ENCODE measurements at regions not wholly inside any gene's neighbourhood (a gene's known extent, or its start where the extent isn't known, plus 50 kb on each side); places are given as distances from the start of the nearest gene placed in this dataset.
A peak's percentile ranks its signal among the peaks of the same experiment; 100 is the strongest.

DNA sequence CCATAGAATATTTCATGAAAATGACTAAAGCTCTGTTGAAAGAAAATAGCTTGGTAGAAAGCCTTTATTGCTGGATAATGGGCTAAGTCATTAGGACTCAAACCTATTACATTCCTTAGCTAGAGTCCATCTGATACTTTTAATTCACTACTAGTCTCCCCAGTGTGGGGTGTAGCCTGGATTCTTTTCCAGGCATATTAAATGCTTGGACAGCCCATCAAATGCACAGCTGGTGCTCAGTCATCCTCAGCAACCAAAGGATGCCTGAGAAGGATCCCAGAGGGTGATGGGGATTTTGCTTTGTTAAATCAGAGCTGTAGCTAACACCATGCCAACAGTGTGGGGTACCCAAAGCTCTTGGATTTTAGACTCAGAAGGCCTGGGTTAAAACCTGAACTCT, 153.5 kb downstream of the DLEU7 start:
- ATAC-seq (ENCODE audit: insufficient read depth, low read depth) (no peak), DNase-seq (no peak)
- Histone ChIP-seq H3K4me3 (ENCODE audit: low read depth in 1 of 2, low read length in 2 of 2) (no peak overlapping the region), H3K9ac (ENCODE audit: low read depth, low read length) (no peak overlapping the region), H3K36me3 (ENCODE audit: insufficient read depth, low read length) (no peaks in the 10 kb centered on the region), H3K27me3 (ENCODE audit: insufficient read depth, low read length, poor library complexity) (no peaks in the 10 kb centered on the region), H3K9me3 (ENCODE audit: insufficient read depth, low read length, severe bottlenecking) (no peaks in the 10 kb centered on the region), H4K20me1 (ENCODE audit: insufficient read depth, low read length) (no peaks in the 10 kb centered on the region), H3K4me2 (ENCODE audit: insufficient read depth, low read length) (no peak overlapping the region), H3K27ac (ENCODE audit: low read length) (0 out of 2 replicates have a peak overlapping the region, but pooled peaks have one; percentile 56), H2AFZ (ENCODE audit: low read depth, low read length) (no peak overlapping the region), H3K4me1 (ENCODE audit: insufficient read depth, low read length) (peaks cover 62% of the 10 kb centered on the region), H3K79me2 (ENCODE audit: insufficient read depth, low read length) (no peaks in the 10 kb centered on the region)
- TF ChIP-seq, protein P1, sequence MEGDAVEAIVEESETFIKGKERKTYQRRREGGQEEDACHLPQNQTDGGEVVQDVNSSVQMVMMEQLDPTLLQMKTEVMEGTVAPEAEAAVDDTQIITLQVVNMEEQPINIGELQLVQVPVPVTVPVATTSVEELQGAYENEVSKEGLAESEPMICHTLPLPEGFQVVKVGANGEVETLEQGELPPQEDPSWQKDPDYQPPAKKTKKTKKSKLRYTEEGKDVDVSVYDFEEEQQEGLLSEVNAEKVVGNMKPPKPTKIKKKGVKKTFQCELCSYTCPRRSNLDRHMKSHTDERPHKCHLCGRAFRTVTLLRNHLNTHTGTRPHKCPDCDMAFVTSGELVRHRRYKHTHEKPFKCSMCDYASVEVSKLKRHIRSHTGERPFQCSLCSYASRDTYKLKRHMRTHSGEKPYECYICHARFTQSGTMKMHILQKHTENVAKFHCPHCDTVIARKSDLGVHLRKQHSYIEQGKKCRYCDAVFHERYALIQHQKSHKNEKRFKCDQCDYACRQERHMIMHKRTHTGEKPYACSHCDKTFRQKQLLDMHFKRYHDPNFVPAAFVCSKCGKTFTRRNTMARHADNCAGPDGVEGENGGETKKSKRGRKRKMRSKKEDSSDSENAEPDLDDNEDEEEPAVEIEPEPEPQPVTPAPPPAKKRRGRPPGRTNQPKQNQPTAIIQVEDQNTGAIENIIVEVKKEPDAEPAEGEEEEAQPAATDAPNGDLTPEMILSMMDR (IDR thresholded peaks at IDR 0.05; ENCODE audit: borderline replicate concordance, extremely low read depth, low read length, poor library complexity, severe bottlenecking), result no peak
- TF ChIP-seq EZH2 (IDR thresholded peaks at IDR 0.05; ENCODE audit: borderline replicate concordance, low read depth, low read length, severe bottlenecking), result no peak

- H4K20me1 ChIP-seq (ENCODE audit: insufficient read depth, low read length), result no peaks in the 10 kb centered on the region
- peak overlapping the region; percentile 21 for H2AFZ ChIP-seq (ENCODE audit: low read depth, low read length)
- peaks cover 50% of the 10 kb centered on the region for H3K4me1 ChIP-seq (ENCODE audit: insufficient read depth, low read length)
- TF ChIP-seq EZH2 (IDR thresholded peaks at IDR 0.05; ENCODE audit: borderline replicate concordance, low read depth, low read length, severe bottlenecking), result no peak
- TF ChIP-seq, protein P1 (IDR thresholded peaks at IDR 0.05; ENCODE audit: borderline replicate concordance, extremely low read depth, low read length, poor library complexity, severe bottlenecking), result no peak
- H3K27me3 ChIP-seq (ENCODE audit: insufficient read depth, low read length, poor library complexity), result no peaks in the 10 kb centered on the region
- peak overlapping the region; percentile 3 for H3K9ac ChIP-seq (ENCODE audit: low read depth, low read length)
- H3K9me3 ChIP-seq (ENCODE audit: insufficient read depth, low read length, severe bottlenecking), result peaks cover 3% of the 10 kb centered on the region
- H3K4me3 ChIP-seq (ENCODE audit: low read depth in 1 of 2, low read length in 2 of 2), result no peak overlapping the region
- ATAC-seq (ENCODE audit: insufficient read depth, low read depth), result no peak
- no peaks in the 10 kb centered on the region for H3K36me3 ChIP-seq (ENCODE audit: insufficient read depth, low read length)
- H3K27ac ChIP-seq (ENCODE audit: low read length), result peak overlapping the region; percentile 56
- DNase-seq, result no peak
- no peaks in the 10 kb centered on the region for H3K79me2 ChIP-seq (ENCODE audit: insufficient read depth, low read length)
- H3K4me2 ChIP-seq (ENCODE audit: insufficient read depth, low read length), result no peak overlapping the region
Observed at GRCh38 chr13:50691176-50691680, 152.3 kb downstream of the DLEU7 start.

DNA sequence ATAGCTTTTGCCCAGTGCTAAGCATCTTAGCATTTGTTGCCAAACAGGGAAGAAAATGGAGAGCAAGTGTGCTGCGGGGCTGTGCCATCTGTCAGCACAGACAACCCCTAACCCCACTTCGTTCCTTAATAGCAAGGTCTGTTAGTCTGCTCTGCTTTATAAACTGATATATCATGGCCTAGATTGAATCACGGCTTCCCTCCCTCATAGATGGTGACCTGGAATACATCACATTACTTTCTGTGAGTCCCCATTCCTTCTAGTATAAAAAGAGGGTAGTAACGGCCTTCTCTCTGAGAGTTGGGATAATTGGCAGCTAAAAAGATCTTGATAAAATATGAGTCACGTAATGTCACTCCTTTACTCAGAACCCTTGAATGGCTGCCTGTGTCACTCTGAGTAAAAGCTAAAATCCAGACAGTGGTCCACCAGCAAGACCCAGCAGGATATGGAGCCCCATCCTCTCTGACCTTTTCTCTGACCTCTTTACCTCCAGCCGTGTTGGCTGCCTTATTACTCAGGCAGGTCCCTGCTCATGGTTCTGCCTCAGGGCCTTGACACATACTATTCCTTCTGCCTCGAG, 151.7 kb downstream of the DLEU7 start:
- no peak overlapping the region for H3K4me2 ChIP-seq (ENCODE audit: insufficient read depth, low read length)
- H2AFZ ChIP-seq (ENCODE audit: low read depth, low read length), result peak overlapping the region; percentile 21
- H3K9me3 ChIP-seq (ENCODE audit: insufficient read depth, low read length, severe bottlenecking), result peaks cover 8% of the 10 kb centered on the region
- H3K4me3 ChIP-seq (ENCODE audit: low read depth in 1 of 2, low read length in 2 of 2), result no peak overlapping the region
- DNase-seq (no peak), ATAC-seq (ENCODE audit: insufficient read depth, low read depth) (no peak)
- no peaks in the 10 kb centered on the region for H3K36me3 ChIP-seq (ENCODE audit: insufficient read depth, low read length)
- H3K27ac ChIP-seq (ENCODE audit: low read length), result peak overlapping the region; percentile 56
- peak overlapping the region; percentile 3 for H3K9ac ChIP-seq (ENCODE audit: low read depth, low read length)
- H4K20me1 ChIP-seq (ENCODE audit: insufficient read depth, low read length), result no peaks in the 10 kb centered on the region
- no peak for TF ChIP-seq EZH2 (IDR thresholded peaks at IDR 0.05; ENCODE audit: borderline replicate concordance, low read depth, low read length, severe bottlenecking)
- TF ChIP-seq, protein P1 (IDR thresholded peaks at IDR 0.05; ENCODE audit: borderline replicate concordance, extremely low read depth, low read length, poor library complexity, severe bottlenecking), result no peak
- H3K27me3 ChIP-seq (ENCODE audit: insufficient read depth, low read length, poor library complexity), result no peaks in the 10 kb centered on the region
- H3K4me1 ChIP-seq (ENCODE audit: insufficient read depth, low read length), result peaks cover 44% of the 10 kb centered on the region
- H3K79me2 ChIP-seq (ENCODE audit: insufficient read depth, low read length), result no peaks in the 10 kb centered on the region
